DND-41 (cell line): ENCODE measurements at regions not wholly inside any gene's neighbourhood (a gene's known extent, or its start where the extent isn't known, plus 50 kb on each side); places are given as distances from the start of the nearest gene placed in this dataset.
"Not testable (repeated sequence)": the region's sequence is repeated elsewhere in the genome, so short reads cannot be mapped to it uniquely, and the experiment has no call there.

Experiments
- ATAC-seq: fragments of 200-7000 bp; cut with Tn5 transposase; 3 replicates; pipeline ENCODE4 v1.9.1; 2021; ENCODE audit warnings: low read depth; ENCODE audit not compliant: insufficient read depth
- DNase-seq: peaks from one replicate; pipeline ENCODE4 v3.0.0-alpha.2; 2020
- H2AFZ ChIP-seq: 2 replicates; pipeline ENCODE4 v1.6.0; 2012; ENCODE audit warnings: low read depth, low read length
- H3K27ac ChIP-seq: 2 replicates; pipeline ENCODE4 v1.5.1; 2012; ENCODE audit warnings: low read length, inconsistent platforms
- H3K27me3 ChIP-seq: fragments of 200-600 bp; sonication (generic); 2 replicates; pipeline ENCODE4 v1.6.0; 2012; ENCODE audit warnings: low read length, mild to moderate bottlenecking, inconsistent platforms; ENCODE audit not compliant: insufficient read depth, poor library complexity
- H3K36me3 ChIP-seq: 2 replicates; pipeline ENCODE4 v1.5.1; 2012; ENCODE audit warnings: low read length, inconsistent platforms; ENCODE audit not compliant: insufficient read depth
- H3K4me1 ChIP-seq: 2 replicates; pipeline ENCODE4 v1.5.1; 2012; ENCODE audit warnings: mild to moderate bottlenecking, low read length; ENCODE audit not compliant: insufficient read depth
- H3K4me2 ChIP-seq: 2 replicates; pipeline ENCODE4 v1.6.0; 2012; ENCODE audit warnings: mild to moderate bottlenecking, moderate library complexity, low read length, inconsistent platforms; ENCODE audit not compliant: insufficient read depth
- H3K4me3 ChIP-seq, 2 experiments: fragments of 200-600 bp in 1 of 2; shearing (Covaris generic) in 1 of 2; 2 replicates each; pipeline ENCODE4 v1.5.1; 2012 to 2016; ENCODE audit warnings: inconsistent platforms in 2 of 2, low read length in 2 of 2, mild to moderate bottlenecking in 2 of 2, low read depth in 1 of 2, moderate library complexity in 1 of 2
- H3K79me2 ChIP-seq: 2 replicates; pipeline ENCODE4 v1.6.0; 2012; ENCODE audit warnings: low read length, inconsistent platforms; ENCODE audit not compliant: insufficient read depth
- H3K9ac ChIP-seq: 2 replicates; pipeline ENCODE4 v1.6.0; 2012; ENCODE audit warnings: low read depth, mild to moderate bottlenecking, inconsistent platforms, low read length, moderate library complexity
- H3K9me3 ChIP-seq: 2 replicates; pipeline ENCODE4 v1.5.1; 2012; ENCODE audit warnings: low read length, moderate library complexity, mild to moderate bottlenecking, inconsistent platforms; ENCODE audit not compliant: insufficient read depth, severe bottlenecking
- H4K20me1 ChIP-seq: 2 replicates; pipeline ENCODE4 v1.6.0; 2012; ENCODE audit warnings: low read length; ENCODE audit not compliant: insufficient read depth
- CTCF ChIP-seq: IDR thresholded peaks from 2 replicates; pipeline ENCODE4 v1.5.1; 2012; ENCODE audit warnings: borderline replicate concordance, low read length, moderate library complexity, mild to moderate bottlenecking; ENCODE audit not compliant: poor library complexity, severe bottlenecking; ENCODE audit errors: extremely low read depth
- EZH2 ChIP-seq: IDR thresholded peaks from 3 replicates; pipeline ENCODE4 v1.6.1; 2012; ENCODE audit warnings: borderline replicate concordance, low read depth, mild to moderate bottlenecking, moderate library complexity, low read length, inconsistent platforms; ENCODE audit not compliant: severe bottlenecking

GRCh38 chr7:155939350-155939749, 127.1 kb upstream of the SHH start:
- Histone ChIP-seq H3K9ac (no peak overlapping the region), H3K79me2 (no peaks in the 10 kb centered on the region), H4K20me1 (no peaks in the 10 kb centered on the region), H3K27me3 (peaks cover 7% of the 10 kb centered on the region), H3K4me2 (no peak overlapping the region), H2AFZ (no peak overlapping the region), H3K36me3 (no peaks in the 10 kb centered on the region), H3K4me3 (no peak overlapping the region), H3K9me3 (no peaks in the 10 kb centered on the region), H3K4me1 (no peaks in the 10 kb centered on the region), H3K27ac (no peak overlapping the region)
- DNase-seq (no peak), ATAC-seq (no peak)
- no peak for TF ChIP-seq EZH2
- no peak for TF ChIP-seq CTCF

- TF ChIP-seq CTCF: no peak
- no peak for TF ChIP-seq EZH2
- ATAC-seq (no peak), DNase-seq (no peak)
- Histone ChIP-seq H3K9ac (no peak overlapping the region), H3K27me3 (peaks cover 7% of the 10 kb centered on the region), H3K4me1 (no peaks in the 10 kb centered on the region), H3K79me2 (no peaks in the 10 kb centered on the region), H3K4me2 (no peak overlapping the region), H3K36me3 (no peaks in the 10 kb centered on the region), H4K20me1 (no peaks in the 10 kb centered on the region), H3K4me3 (no peak overlapping the region), H3K9me3 (no peaks in the 10 kb centered on the region), H2AFZ (no peak overlapping the region), H3K27ac (no peak overlapping the region)
Measured at GRCh38 chr7:155938129-155938528, 125.9 kb upstream of the SHH start.

GRCh38 chr7:155935726-155936125, 123.5 kb upstream of the SHH start:
- Histone ChIP-seq H3K9me3 (no peaks in the 10 kb centered on the region), H3K79me2 (no peaks in the 10 kb centered on the region), H3K27me3 (peaks cover 7% of the 10 kb centered on the region), H3K27ac (no peak overlapping the region), H3K36me3 (no peaks in the 10 kb centered on the region), H3K4me3 (no peak overlapping the region), H3K4me2 (no peak overlapping the region), H2AFZ (no peak overlapping the region), H3K4me1 (no peaks in the 10 kb centered on the region), H4K20me1 (no peaks in the 10 kb centered on the region), H3K9ac (no peak overlapping the region)
- no peak for ATAC-seq
- DNase-seq: no peak
- no peak for TF ChIP-seq CTCF
- no peak for TF ChIP-seq EZH2

GRCh38 chr7:155935005-155935557, 122.8 kb upstream of the SHH start:
- no peaks in the 10 kb centered on the region for H3K4me1 ChIP-seq
- no peak for ATAC-seq
- H4K20me1 ChIP-seq: no peaks in the 10 kb centered on the region
- no peak overlapping the region for H3K9ac ChIP-seq
- DNase-seq: no peak
- H3K4me3 ChIP-seq: no peak overlapping the region
- H3K27me3 ChIP-seq: peaks cover 3% of the 10 kb centered on the region
- no peak overlapping the region for H2AFZ ChIP-seq
- H3K9me3 ChIP-seq: no peaks in the 10 kb centered on the region
- no peaks in the 10 kb centered on the region for H3K36me3 ChIP-seq
- H3K27ac ChIP-seq: no peak overlapping the region
- TF ChIP-seq CTCF (no peak), EZH2 (no peak)
- no peak overlapping the region for H3K4me2 ChIP-seq
- H3K79me2 ChIP-seq: no peaks in the 10 kb centered on the region

GRCh38 chr7:155932324-155932723, 120.1 kb upstream of the SHH start:
- not testable (repeated sequence) for H3K4me1 ChIP-seq, DNase-seq, H3K4me3 ChIP-seq, H2AFZ ChIP-seq, H3K9ac ChIP-seq, H3K4me2 ChIP-seq, ATAC-seq, H4K20me1 ChIP-seq, H3K36me3 ChIP-seq, H3K27me3 ChIP-seq, H3K79me2 ChIP-seq, H3K9me3 ChIP-seq, H3K27ac ChIP-seq
